Fibroblast of the aortic adventitia (primary cell): ENCODE measurements at regions not wholly inside any gene's neighbourhood (a gene's known extent, or its start where the extent isn't known, plus 50 kb on each side); places are given as distances from the start of the nearest gene placed in this dataset.
A peak's percentile ranks its signal among the peaks of the same experiment; 100 is the strongest.
"Not testable (repeated sequence)": the region's sequence is repeated elsewhere in the genome, so short reads cannot be mapped to it uniquely, and the experiment has no call there.

Source experiments
- DNase-seq: peaks from one replicate; pipeline ENCODE4 v3.0.0-alpha.2; 2010; ENCODE audit warnings: low read depth
- H3K4me3 ChIP-seq: 2 replicates; pipeline ENCODE4 v1.5.1; 2011; ENCODE audit warnings: low read depth, mild to moderate bottlenecking, control low read depth, low read length, moderate library complexity
- CTCF ChIP-seq: IDR thresholded peaks from 2 replicates; pipeline ENCODE4 v1.5.1; 2011; ENCODE audit warnings: mild to moderate bottlenecking, low read length, control low read depth, inconsistent platforms; ENCODE audit not compliant: insufficient read depth

GRCh38 chr17:16880843-16881230 is 91.1 kb downstream of the TNFRSF13B start:
- no peak for DNase-seq
- no peak for TF ChIP-seq CTCF
- H3K4me3 ChIP-seq: no peak overlapping the region

DNA sequence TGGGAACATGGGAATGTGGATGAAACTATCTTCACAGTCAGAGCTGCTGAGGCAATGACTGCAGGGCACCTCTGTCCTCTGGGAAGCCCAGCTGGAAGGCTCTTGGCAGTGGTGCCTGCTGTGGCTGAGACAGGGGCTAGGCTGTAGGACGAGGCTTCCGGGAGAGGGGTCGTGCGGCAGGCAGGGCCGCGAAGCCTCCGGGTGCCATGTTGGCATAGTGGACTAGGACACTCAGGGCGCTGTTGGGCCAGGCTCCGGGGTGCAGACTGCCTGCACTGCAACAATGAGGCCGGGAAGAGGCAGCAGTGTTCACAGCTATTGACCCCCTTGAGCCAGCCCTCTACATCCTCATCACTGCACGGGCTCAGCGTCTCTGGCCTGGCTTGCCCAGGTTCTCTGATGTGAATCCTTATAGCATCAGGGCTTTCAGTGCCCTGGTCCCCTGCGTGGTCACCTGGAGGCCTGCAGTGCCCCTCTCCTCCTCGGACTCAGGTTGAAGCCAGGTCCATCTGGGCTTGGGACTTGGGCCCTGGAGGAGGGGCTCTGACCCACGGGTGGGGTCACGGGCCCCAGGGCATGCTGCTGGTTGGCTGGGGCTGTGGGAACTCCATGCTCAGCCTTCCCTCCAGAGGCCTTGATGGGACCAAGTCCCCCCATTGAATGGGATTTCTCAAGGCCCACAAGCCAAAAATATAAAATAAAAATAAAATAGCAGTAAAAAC is 91.6 kb downstream of the TNFRSF13B start:
- DNase-seq: no peak
- H3K4me3 ChIP-seq: no peak overlapping the region
- no peak for TF ChIP-seq CTCF

- no peak overlapping the region for H3K4me3 ChIP-seq
- no peak for DNase-seq
- TF ChIP-seq CTCF: no peak
These were observed 92.2 kb downstream of the TNFRSF13B start for GRCh38 chr17:16879686-16880085.

- no peak for TF ChIP-seq CTCF
- no peak for DNase-seq
- H3K4me3 ChIP-seq: no peak overlapping the region
These were observed 93.3 kb downstream of the TNFRSF13B start for GRCh38 chr17:16878606-16879005.

GRCh38 chr17:16878084-16878483 is 93.8 kb downstream of the TNFRSF13B start:
- no peak overlapping the region for H3K4me3 ChIP-seq
- TF ChIP-seq CTCF: no peak
- no peak for DNase-seq

DNA sequence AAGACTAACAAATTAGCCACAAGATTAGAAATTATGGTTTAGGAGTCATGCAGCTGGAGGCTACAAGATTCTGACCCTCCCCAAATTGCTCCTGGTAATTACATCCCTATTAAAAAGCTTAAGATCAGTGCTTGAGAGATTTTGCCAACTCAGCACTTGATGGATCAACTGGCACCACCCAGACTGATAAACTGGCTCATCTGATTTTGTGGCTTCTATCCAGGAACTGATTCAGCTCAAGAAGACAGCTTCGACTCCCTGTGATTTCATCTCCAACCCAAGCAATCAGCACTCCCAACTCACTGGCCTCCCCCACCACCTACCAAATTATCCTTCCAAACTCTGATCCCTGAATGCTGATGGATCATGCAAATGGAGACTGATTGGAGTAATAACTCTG is 94.8 kb downstream of the TNFRSF13B start:
- no peak for TF ChIP-seq CTCF
- no peak for DNase-seq
- H3K4me3 ChIP-seq: no peak overlapping the region

DNA sequence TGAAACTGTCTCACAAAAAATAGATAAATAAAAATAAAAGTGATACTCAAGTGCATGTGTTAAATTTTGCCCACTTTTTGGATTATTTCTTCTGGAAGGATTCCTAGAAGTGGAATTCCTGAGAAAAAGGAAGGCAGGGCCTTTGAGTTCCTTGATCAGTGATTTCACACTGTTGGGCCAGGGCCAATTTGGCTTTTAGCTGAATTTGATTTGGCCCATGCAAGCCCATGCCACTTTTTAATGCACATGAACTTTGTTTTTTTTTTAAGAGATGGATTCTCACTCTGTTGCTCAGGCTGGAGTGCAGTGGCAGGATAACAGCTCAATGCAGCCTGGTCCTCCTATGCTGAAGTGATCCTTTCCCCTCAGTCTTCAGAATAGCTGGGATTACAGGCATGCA is 96.3 kb downstream of the TNFRSF13B start:
- TF ChIP-seq CTCF: no peak
- H3K4me3 ChIP-seq: no peak overlapping the region
- peak; percentile 2 for DNase-seq

GRCh38 chr17:16874216-16874615 is 97.7 kb downstream of the TNFRSF13B start:
- H3K4me3 ChIP-seq, DNase-seq: not testable (repeated sequence)
